ENCODE measurements at regions not wholly inside any gene's neighbourhood (a gene's known extent, or its start where the extent isn't known, plus 50 kb on each side); places are given as distances from the start of the nearest gene placed in this dataset.

DNA sequence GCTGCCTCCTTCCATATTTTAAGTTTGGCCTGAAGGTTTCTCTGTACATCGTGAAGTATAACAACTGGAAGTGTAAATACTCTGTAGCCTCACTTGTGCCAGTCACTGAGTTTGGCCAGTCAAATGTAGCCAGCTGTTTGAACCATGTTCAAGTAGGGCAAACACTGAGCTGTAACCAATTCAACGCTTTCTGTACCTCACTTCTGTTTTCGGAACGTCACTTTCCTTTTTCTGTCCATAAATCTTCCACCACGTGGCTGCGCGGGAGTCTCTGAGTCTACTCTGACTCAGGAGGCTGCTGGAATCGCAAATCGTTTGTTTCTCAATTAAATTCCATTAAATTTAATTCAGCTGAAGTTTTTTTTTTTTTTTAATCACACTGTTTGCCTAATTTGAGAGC, 88.8 kb upstream of the RARB start:
- TF ChIP-seq POLR2A (IDR thresholded peaks at IDR 0.05; ENCODE audit: low read depth, low read length) (no peak), MAZ (IDR thresholded peaks at IDR 0.05; ENCODE audit: borderline replicate concordance, low read depth, low read length) (no peak), FOS (IDR thresholded peaks at IDR 0.05; ENCODE audit: low read depth, low read length) (no peak), CEBPB (IDR thresholded peaks at IDR 0.05; ENCODE audit: low read depth, low read length) (no peak), RAD21 (IDR thresholded peaks at IDR 0.05; ENCODE audit: low read length) (no peak), SMC3 (IDR thresholded peaks at IDR 0.05; ENCODE audit: low read depth, low read length) (no peak), MXI1 (IDR thresholded peaks at IDR 0.05; ENCODE audit: borderline replicate concordance, low read depth, low read length) (no peak)
- TF ChIP-seq, protein P1, sequence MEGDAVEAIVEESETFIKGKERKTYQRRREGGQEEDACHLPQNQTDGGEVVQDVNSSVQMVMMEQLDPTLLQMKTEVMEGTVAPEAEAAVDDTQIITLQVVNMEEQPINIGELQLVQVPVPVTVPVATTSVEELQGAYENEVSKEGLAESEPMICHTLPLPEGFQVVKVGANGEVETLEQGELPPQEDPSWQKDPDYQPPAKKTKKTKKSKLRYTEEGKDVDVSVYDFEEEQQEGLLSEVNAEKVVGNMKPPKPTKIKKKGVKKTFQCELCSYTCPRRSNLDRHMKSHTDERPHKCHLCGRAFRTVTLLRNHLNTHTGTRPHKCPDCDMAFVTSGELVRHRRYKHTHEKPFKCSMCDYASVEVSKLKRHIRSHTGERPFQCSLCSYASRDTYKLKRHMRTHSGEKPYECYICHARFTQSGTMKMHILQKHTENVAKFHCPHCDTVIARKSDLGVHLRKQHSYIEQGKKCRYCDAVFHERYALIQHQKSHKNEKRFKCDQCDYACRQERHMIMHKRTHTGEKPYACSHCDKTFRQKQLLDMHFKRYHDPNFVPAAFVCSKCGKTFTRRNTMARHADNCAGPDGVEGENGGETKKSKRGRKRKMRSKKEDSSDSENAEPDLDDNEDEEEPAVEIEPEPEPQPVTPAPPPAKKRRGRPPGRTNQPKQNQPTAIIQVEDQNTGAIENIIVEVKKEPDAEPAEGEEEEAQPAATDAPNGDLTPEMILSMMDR (conservative IDR thresholded peaks at IDR 0.05; ENCODE audit: low read depth, low read length): no peak
